ENCODE measurements at regions not wholly inside any gene's neighbourhood (a gene's known extent, or its start where the extent isn't known, plus 50 kb on each side); places are given as distances from the start of the nearest gene placed in this dataset.

- Histone ChIP-seq H3K27ac (no peak overlapping the region), H3K4me3 (no peak overlapping the region), H3K9me3 (no peaks in the 10 kb centered on the region), H3K27me3 (no peaks in the 10 kb centered on the region), H3K4me1 (peaks cover under 1 to 34% (median 19%) of the 10 kb centered on the region in 4 donors), H3K36me3 (peaks cover 0 to 12% (median 6%) of the 10 kb centered on the region in 4 donors)
- WGBS, 5 donors: 35 to 61% (median 52%) methylated on average over 2 of the region's 2 CpGs
- intact Hi-C loops (cut with DNase I; ENCODE audit: low total_unique reads): loop anchor here (10.0 kb wide), 1 partner anchor 252 kb away; no protein-coding TSS in a partner anchor
- TF ChIP-seq EP300 (IDR thresholded peaks at IDR 0.05) (no peak), POLR2A (IDR thresholded peaks at IDR 0.05) (no peak), POLR2AphosphoS5 (IDR thresholded peaks at IDR 0.05) (no peak), CTCF (IDR thresholded peaks at IDR 0.05) (no peak)
- no peak for DNase-seq
These were observed 60.9 kb upstream of the RASAL2 start for GRCh38 chr1:178033019-178033418.

DNA sequence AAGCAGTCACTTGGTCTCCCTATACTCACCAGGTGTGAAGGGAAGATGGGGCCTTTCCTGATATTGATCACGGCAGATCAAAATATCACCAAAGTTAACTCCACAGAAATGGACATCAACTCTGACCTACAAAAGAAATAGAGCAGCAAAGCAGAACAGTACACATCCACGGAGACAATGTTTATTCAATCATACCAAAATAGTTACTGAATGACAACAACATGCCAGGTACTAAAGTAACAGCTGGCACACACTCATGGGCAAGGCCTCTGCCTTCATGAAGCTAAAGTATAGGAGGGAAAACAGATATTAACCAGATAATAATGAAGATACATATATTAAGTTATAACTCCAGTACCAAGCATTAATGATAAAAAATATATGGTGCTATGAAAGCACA, 59.2 kb upstream of the RASAL2 start:
- Histone ChIP-seq H3K36me3 (peaks cover 0 to 8% (median 3%) of the 10 kb centered on the region in 4 donors), H3K4me3 (no peak overlapping the region), H3K27me3 (no peaks in the 10 kb centered on the region), H3K4me1 (peaks cover 7 to 42% (median 23%) of the 10 kb centered on the region in 4 donors), H3K27ac (no peak overlapping the region), H3K9me3 (no peaks in the 10 kb centered on the region)
- TF ChIP-seq EP300 (IDR thresholded peaks at IDR 0.05) (no peak), POLR2AphosphoS5 (IDR thresholded peaks at IDR 0.05) (no peak), CTCF (IDR thresholded peaks at IDR 0.05) (no peak), POLR2A (IDR thresholded peaks at IDR 0.05) (no peak)
- 43 to 57% (median 53%) methylated on average over 2 of the region's 2 CpGs for WGBS, 5 donors
- intact Hi-C loops (cut with DNase I; ENCODE audit: low total_unique reads): loop anchor here (10.0 kb wide), 1 partner anchor 250 kb away; no protein-coding TSS in a partner anchor
- no peak for DNase-seq

- Histone ChIP-seq H3K36me3 (peaks cover 0 to 3% (median 0%) of the 10 kb centered on the region in 4 donors), H3K4me1 (peaks cover 7 to 44% (median 26%) of the 10 kb centered on the region in 4 donors), H3K27ac (no peak overlapping the region), H3K9me3 (no peaks in the 10 kb centered on the region), H3K4me3 (no peak overlapping the region), H3K27me3 (no peaks in the 10 kb centered on the region)
- intact Hi-C loops (cut with DNase I; ENCODE audit: low total_unique reads): loop anchor here (10.0 kb wide), 1 partner anchor 249 kb away; no protein-coding TSS in a partner anchor
- TF ChIP-seq POLR2AphosphoS5 (IDR thresholded peaks at IDR 0.05) (no peak), CTCF (IDR thresholded peaks at IDR 0.05) (no peak), EP300 (IDR thresholded peaks at IDR 0.05) (no peak), POLR2A (IDR thresholded peaks at IDR 0.05) (no peak)
- DNase-seq: no peak
- WGBS, 5 donors: 95 to 98% (median 97%) methylated on average over 10 of the region's 10 CpGs
These were observed 57.8 kb upstream of the RASAL2 start for GRCh38 chr1:178036090-178036489.

DNA sequence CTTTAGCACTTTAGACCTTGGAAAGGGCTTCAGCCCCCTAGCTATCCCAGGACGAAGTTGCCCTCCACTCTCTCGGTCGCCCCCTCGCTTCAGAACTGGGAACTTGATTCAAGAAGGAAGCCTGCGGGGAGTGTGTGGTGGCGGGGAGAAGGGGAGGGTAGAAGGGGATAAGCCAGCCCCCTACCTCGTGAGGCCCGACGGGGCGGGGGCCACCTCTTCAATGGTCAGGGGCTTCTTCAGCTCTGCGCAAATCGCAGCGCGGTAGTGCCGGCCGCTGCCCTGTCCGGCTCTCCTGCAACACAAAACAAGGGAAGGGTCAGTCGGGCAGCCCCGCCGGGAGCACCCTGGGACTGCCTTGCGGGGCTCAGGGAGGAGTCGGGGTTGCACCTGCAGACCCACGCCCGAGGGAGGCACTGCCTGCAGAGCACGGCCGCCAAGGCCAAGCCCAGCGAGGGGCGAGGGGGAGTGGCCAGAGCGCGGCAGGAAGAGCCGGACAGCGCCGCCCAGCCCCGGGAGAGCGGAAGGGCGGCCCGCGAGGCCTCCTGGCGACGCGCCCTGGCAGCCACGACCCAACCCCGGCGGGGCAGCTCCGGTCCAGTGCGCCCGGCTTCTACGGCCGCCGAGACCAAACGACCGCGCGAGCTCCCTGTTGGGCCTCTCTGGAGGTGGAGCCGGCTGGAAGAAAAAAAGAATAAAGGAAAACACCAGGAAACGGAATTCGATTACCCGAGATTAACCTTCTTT, 56.2 kb upstream of the RASAL2 start:
- Histone ChIP-seq H3K27me3 (no peaks in the 10 kb centered on the region), H3K9me3 (no peaks in the 10 kb centered on the region), H3K27ac (peak overlapping the region; percentile 79 to 84 (median 83)), H3K4me3 (peak overlapping the region; percentile 64 to 81 (median 68)), H3K36me3 (peaks cover 0 to 3% (median 0%) of the 10 kb centered on the region in 4 donors), H3K4me1 (peaks cover 7 to 35% (median 21%) of the 10 kb centered on the region in 4 donors)
- intact Hi-C loops (cut with DNase I; ENCODE audit: low total_unique reads): loop anchor here (10.0 kb wide), 1 partner anchor 247 kb away; no protein-coding TSS in a partner anchor
- TF ChIP-seq CTCF (IDR thresholded peaks at IDR 0.05) (peak in 4 of 7 experiments; percentile 35 to 66 (median 55)), EP300 (IDR thresholded peaks at IDR 0.05) (no peak), POLR2AphosphoS5 (IDR thresholded peaks at IDR 0.05) (peak; percentile 18 to 87 (median 65))
- 3 to 6% (median 4%) methylated on average over 45 to 58 of the region's 58 CpGs for WGBS, 5 donors
- peak; percentile 90 to 95 for DNase-seq
